COLO829 (cell line): ENCODE measurements at regions not wholly inside any gene's neighbourhood (a gene's known extent, or its start where the extent isn't known, plus 50 kb on each side); places are given as distances from the start of the nearest gene placed in this dataset.

Experiments
- DNase-seq: peaks from one replicate; pipeline ENCODE4 v3.0.0; 2012; ENCODE audit warnings: low spot score

- no peak for DNase-seq
Measured at GRCh38 chr15:61798631-61799030, 261.6 kb downstream of the VPS13C start.

- DNase-seq, result no peak
Measured at GRCh38 chr15:61796056-61796455, 264.2 kb downstream of the VPS13C start.

GRCh38 chr15:61794881-61795280 is 265.4 kb downstream of the VPS13C start:
- DNase-seq, result no peak

GRCh38 chr15:61794276-61794675 is 266.0 kb downstream of the VPS13C start:
- DNase-seq, result no peak

- DNase-seq, result no peak
Measured at GRCh38 chr15:61784734-61785133, 275.5 kb downstream of the VPS13C start.

- no peak for DNase-seq
Measured at GRCh38 chr15:61780278-61780980, 279.8 kb downstream of the VPS13C start.

GRCh38 chr15:61777689-61778088 is 282.6 kb downstream of the VPS13C start:
- no peak for DNase-seq

GRCh38 chr15:61769557-61769956 is 290.7 kb downstream of the VPS13C start:
- no peak for DNase-seq

GRCh38 chr15:61768131-61768530 is 292.1 kb downstream of the VPS13C start:
- no peak for DNase-seq

GRCh38 chr15:61764981-61765380 is 295.3 kb downstream of the VPS13C start:
- no peak for DNase-seq

GRCh38 chr15:61764141-61764540 is 296.1 kb downstream of the VPS13C start:
- no peak for DNase-seq

GRCh38 chr15:61762676-61763075 is 297.6 kb downstream of the VPS13C start:
- DNase-seq, result no peak

GRCh38 chr15:61759639-61760038 is 300.6 kb downstream of the VPS13C start:
- DNase-seq, result no peak

- DNase-seq, result no peak
Measured at GRCh38 chr15:61756071-61756820, 304.0 kb downstream of the VPS13C start.

- no peak for DNase-seq
Measured at GRCh38 chr15:61755467-61755866, 304.8 kb downstream of the VPS13C start.

- DNase-seq, result no peak
Measured at GRCh38 chr15:61753018-61753710, 307.1 kb downstream of the VPS13C start.

- DNase-seq, result no peak
Measured at GRCh38 chr15:61752001-61752400, 308.2 kb downstream of the VPS13C start.

GRCh38 chr15:61750271-61751084 is 309.8 kb downstream of the VPS13C start:
- no peak for DNase-seq

- no peak for DNase-seq
Measured at GRCh38 chr15:61749169-61749568, 311.1 kb downstream of the VPS13C start.

- DNase-seq, result no peak
Measured at GRCh38 chr15:61748529-61748928, 311.7 kb downstream of the VPS13C start.

- no peak for DNase-seq
Measured at GRCh38 chr15:61746589-61746988, 313.7 kb downstream of the VPS13C start.

- no peak for DNase-seq
Measured at GRCh38 chr15:61743345-61743909, 316.8 kb downstream of the VPS13C start.
